ENCODE measurements at regions not wholly inside any gene's neighbourhood (a gene's known extent, or its start where the extent isn't known, plus 50 kb on each side); places are given as distances from the start of the nearest gene placed in this dataset.
"Not testable (repeated sequence)": the region's sequence is repeated elsewhere in the genome, so short reads cannot be mapped to it uniquely, and the experiment has no call there.

DNA sequence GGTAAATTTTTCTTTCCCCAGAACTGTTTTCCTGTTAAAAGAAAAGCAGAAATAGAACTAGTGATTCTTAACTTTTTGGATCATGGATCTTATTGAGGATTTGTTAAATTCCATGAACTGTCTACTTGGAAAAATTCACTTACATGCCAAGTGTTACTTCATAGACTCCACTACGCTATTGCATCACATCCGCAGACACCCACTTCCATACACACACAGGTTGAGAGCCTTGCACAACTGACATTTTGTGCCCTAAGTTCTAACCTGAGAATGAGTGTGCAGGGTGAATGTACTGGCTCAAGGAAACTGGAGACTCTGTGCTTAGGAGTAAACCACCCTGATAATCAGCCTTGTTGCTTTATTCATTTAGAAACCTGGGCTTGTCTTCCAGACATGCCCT is 250.5 kb upstream of the EDA2R start:
- Mint-ChIP-seq H3K4me3 (no peak overlapping the region), H3K9me3 (peaks cover 0 to 3% (median 0%) of the 10 kb centered on the region in 9 donors), H3K27ac (no peak overlapping the region), H3K4me1 (no peaks in the 10 kb centered on the region), H3K36me3 (no peaks in the 10 kb centered on the region), H3K27me3 (no peaks in the 10 kb centered on the region)
- POLR2A ChIA-PET = no interaction called here
- ATAC-seq = no peak
- DNase-seq = no peak

- peaks cover 0 to 4% (median 0%) of the 10 kb centered on the region in 5 donors for H3K27me3 Mint-ChIP-seq
- H3K27ac Mint-ChIP-seq = no peak overlapping the region
- no peaks in the 10 kb centered on the region for H3K4me1 Mint-ChIP-seq
- peaks cover 0 to 2% (median 0%) of the 10 kb centered on the region in 9 donors for H3K9me3 Mint-ChIP-seq
- POLR2A ChIA-PET = no interaction called here
- H3K36me3 Mint-ChIP-seq = no peaks in the 10 kb centered on the region
- no peak overlapping the region for H3K4me3 Mint-ChIP-seq
- DNase-seq = no peak
- ATAC-seq = no peak
These were observed 243.2 kb upstream of the EDA2R start for GRCh38 chrX:66882101-66882500.

GRCh38 chrX:66876776-66877175 is 237.9 kb upstream of the EDA2R start:
- no peak overlapping the region for H3K27ac Mint-ChIP-seq
- no peak for ATAC-seq
- peaks cover 0 to 4% (median 0%) of the 10 kb centered on the region in 9 donors for H3K9me3 Mint-ChIP-seq
- POLR2A ChIA-PET = no interaction called here
- H3K4me3 Mint-ChIP-seq = no peak overlapping the region
- no peaks in the 10 kb centered on the region for H3K36me3 Mint-ChIP-seq
- H3K27me3 Mint-ChIP-seq = peaks cover 0 to 4% (median 0%) of the 10 kb centered on the region in 5 donors
- no peaks in the 10 kb centered on the region for H3K4me1 Mint-ChIP-seq
- DNase-seq = no peak

DNA sequence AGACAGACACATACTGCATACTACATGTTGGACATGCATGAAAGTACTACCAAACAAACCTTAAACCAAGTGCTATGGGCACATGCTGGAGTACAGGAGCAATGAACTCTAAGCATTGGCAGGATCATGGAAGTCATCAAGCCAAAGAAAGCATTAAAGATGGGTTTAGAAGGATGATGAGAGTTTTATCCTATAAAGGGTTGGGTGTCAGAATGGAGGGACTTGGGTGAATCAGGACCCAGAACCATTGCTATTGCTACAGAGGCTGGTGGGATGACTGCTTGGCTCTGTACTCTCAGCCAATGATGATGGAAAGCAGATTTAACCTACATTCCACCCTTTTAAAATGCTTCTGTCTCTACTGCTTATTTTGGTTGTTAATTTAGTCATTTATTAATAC is 233.9 kb upstream of the EDA2R start:
- Mint-ChIP-seq H3K4me1 (no peaks in the 10 kb centered on the region), H3K27me3 (peaks cover 0 to 4% (median 0%) of the 10 kb centered on the region in 5 donors), H3K27ac (no peak overlapping the region), H3K36me3 (no peaks in the 10 kb centered on the region), H3K4me3 (no peak overlapping the region), H3K9me3 (peaks cover 0 to 4% (median 0%) of the 10 kb centered on the region in 9 donors)
- no peak for ATAC-seq
- DNase-seq = no peak
- POLR2A ChIA-PET = no interaction called here

- Mint-ChIP-seq H3K4me3 (no peak overlapping the region), H3K27me3 (peaks cover 0 to 3% (median 0%) of the 10 kb centered on the region in 5 donors), H3K27ac (no peak overlapping the region), H3K9me3 (peaks cover 0 to 18% (median 4%) of the 10 kb centered on the region in 9 donors), H3K4me1 (no peaks in the 10 kb centered on the region), H3K36me3 (no peaks in the 10 kb centered on the region)
- DNase-seq (no peak), ATAC-seq (no peak)
- POLR2A ChIA-PET = no interaction called here
These were observed 224.8 kb upstream of the EDA2R start for GRCh38 chrX:66863721-66864120.

- POLR2A ChIA-PET = no interaction called here
These were observed 194.5 kb upstream of the EDA2R start for GRCh38 chrX:66833426-66833825.

DNA sequence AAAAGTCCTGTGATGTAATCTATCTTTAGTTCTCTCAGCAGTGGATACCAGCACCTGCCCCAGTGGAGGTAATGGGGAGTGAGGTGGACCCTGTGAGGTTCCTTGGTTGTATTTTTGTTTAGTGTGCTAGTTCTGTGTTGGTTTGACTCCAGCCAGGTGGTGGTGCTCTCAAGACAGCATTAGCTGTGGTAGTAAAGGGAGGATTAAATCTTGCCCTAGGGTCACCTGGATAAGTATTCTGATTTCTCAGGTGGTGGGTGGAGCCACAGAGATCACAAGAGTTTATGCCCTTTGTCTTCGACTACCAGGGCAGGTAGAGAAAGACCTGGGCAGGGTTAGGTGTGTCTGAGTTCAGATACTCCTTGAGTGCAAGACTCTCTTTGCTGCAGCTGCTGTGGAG is 176.3 kb upstream of the EDA2R start:
- H3K36me3 Mint-ChIP-seq = peaks cover 0 to 13% (median 0%) of the 10 kb centered on the region in 3 donors
- no peak for ATAC-seq
- H3K4me3 Mint-ChIP-seq = no peak overlapping the region
- no peak for DNase-seq
- H3K4me1 Mint-ChIP-seq = no peaks in the 10 kb centered on the region
- H3K27ac Mint-ChIP-seq = no peak overlapping the region
- H3K27me3 Mint-ChIP-seq = peaks cover 0 to 3% (median 0%) of the 10 kb centered on the region in 5 donors
- H3K9me3 Mint-ChIP-seq = peaks cover 0 to 28% (median 13%) of the 10 kb centered on the region in 9 donors
- POLR2A ChIA-PET = no interaction called here

More at GRCh38 chrX:66833426-66833825, 194.5 kb upstream of the EDA2R start:
- H3K27me3 Mint-ChIP-seq = peaks cover 0 to 3% (median 0%) of the 10 kb centered on the region in 5 donors
- no peak for ATAC-seq
- no peak overlapping the region for H3K27ac Mint-ChIP-seq
- no peaks in the 10 kb centered on the region for H3K36me3 Mint-ChIP-seq
- H3K4me1 Mint-ChIP-seq = no peaks in the 10 kb centered on the region
- H3K9me3 Mint-ChIP-seq = peaks cover 0 to 27% (median 4%) of the 10 kb centered on the region in 9 donors
- H3K4me3 Mint-ChIP-seq = no peak overlapping the region
- no peak for DNase-seq

DNA sequence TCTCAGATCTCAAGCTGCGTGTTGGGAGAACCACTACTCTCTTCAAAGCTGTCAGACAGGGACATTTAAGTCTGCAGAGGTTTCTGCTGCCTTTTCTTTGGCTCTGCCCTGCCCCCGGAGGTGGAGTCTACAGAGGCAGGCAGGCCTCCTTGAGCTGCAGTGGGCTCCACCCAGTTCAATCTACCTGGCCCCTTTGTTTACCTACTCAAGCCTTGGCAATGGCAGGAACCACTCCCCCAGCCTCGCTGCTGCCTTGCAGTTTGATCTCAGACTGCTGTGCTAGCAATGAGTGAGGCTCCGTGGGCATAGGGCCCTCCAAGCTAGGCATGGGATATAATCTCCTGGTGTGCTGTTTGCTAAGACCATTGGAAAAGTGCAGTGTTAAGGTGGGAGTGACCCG is 155.6 kb upstream of the EDA2R start:
- peaks cover 0 to 17% (median 4%) of the 10 kb centered on the region in 5 donors for H3K27me3 Mint-ChIP-seq
- peaks cover 0 to 11% (median 0%) of the 10 kb centered on the region in 3 donors for H3K36me3 Mint-ChIP-seq
- not testable (repeated sequence) for H3K27ac Mint-ChIP-seq

DNA sequence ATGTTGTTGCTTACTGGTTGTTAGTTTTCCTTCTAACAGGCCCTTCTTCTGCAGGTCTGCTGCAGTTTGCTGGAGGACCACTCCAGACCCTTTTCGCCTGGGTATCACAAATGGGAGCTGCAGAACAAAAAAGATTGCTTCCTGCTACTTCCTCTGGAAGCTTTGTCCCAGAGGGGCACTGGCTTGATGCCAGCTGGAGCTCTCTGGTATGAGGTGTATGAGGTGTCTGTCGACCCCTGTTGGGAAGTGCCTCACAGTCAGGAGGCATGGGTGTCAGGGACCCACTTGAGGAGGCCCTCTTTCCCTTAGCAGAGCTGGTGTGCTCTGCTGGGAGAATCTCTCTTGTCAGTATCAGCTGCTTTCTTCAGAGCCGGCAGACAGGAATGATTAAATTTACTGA is 127.4 kb upstream of the EDA2R start:
- Mint-ChIP-seq H3K4me1 (no peaks in the 10 kb centered on the region), H3K4me3 (no peak overlapping the region), H3K27ac (no peak overlapping the region), H3K9me3 (peaks cover 0 to 7% (median 0%) of the 10 kb centered on the region in 9 donors), H3K36me3 (no peaks in the 10 kb centered on the region), H3K27me3 (peaks cover 0 to 4% (median 0%) of the 10 kb centered on the region in 5 donors)
- POLR2A ChIA-PET = no interaction called here
- ATAC-seq (no peak), DNase-seq (no peak)

More for the DNA sequence above, 155.6 kb upstream of the EDA2R start:
- POLR2A ChIA-PET, H3K4me1 Mint-ChIP-seq, ATAC-seq, H3K4me3 Mint-ChIP-seq, DNase-seq: not testable (repeated sequence)
- H3K9me3 Mint-ChIP-seq = peaks cover 0 to 27% (median 16%) of the 10 kb centered on the region in 9 donors

DNA sequence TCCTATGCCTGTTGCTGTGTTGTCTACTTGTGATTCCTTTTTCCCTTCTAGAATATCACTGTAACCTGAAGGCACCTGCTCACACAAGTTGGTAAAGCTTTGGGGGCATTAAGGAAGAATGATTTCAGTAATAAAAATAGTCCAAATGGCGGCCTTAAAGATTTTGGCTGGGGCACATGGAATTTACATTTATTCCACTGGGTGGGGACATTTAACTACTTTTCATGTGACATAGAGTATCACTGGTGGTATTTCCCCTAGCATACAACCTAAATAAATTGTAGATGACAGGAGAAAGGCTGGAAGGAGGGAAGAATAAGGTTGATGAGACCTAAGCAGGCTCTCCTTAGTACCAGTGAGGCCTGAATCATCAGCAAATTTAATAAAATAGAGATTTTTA is 121.8 kb upstream of the EDA2R start:
- Mint-ChIP-seq H3K9me3 (peaks cover 0 to 7% (median 0%) of the 10 kb centered on the region in 9 donors), H3K4me1 (no peaks in the 10 kb centered on the region), H3K27me3 (peaks cover 0 to 1% (median 0%) of the 10 kb centered on the region in 5 donors), H3K36me3 (no peaks in the 10 kb centered on the region), H3K27ac (no peak overlapping the region), H3K4me3 (no peak overlapping the region)
- ATAC-seq = no peak
- POLR2A ChIA-PET = no interaction called here
- DNase-seq = no peak

DNA sequence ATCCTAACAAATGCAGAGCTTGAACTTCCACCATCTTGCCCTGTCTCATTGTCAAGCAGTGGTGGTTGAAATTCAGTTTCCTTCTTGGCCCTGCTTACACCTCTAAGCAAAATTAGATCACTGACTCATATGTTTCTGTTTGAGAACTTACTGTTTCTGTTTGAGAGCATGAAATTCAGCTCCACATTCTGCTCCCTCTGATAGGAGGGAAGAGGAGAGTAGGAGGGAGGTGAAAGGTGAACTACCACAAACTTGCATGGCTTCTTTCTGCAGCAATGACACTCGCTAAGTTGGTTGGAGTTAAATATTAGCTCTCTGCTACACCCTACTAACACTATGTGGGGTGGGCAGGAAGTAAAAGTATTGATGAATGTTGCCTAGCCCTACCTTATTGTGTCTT is 117.8 kb upstream of the EDA2R start:
- H3K36me3 Mint-ChIP-seq = no peaks in the 10 kb centered on the region

GRCh38 chrX:66751136-66751782 is 112.4 kb upstream of the EDA2R start:
- Mint-ChIP-seq H3K27me3 (peaks cover 0 to 3% (median 0%) of the 10 kb centered on the region in 5 donors), H3K4me1 (no peaks in the 10 kb centered on the region), H3K27ac (no peak overlapping the region), H3K4me3 (no peak overlapping the region), H3K36me3 (peaks cover 0 to 4% (median 0%) of the 10 kb centered on the region in 3 donors), H3K9me3 (peaks cover 0 to 6% (median under 1%) of the 10 kb centered on the region in 9 donors)
- POLR2A ChIA-PET = no interaction called here
- ATAC-seq (no peak), DNase-seq (no peak)

More for the DNA sequence above, 117.8 kb upstream of the EDA2R start:
- ATAC-seq (no peak), DNase-seq (no peak)
- POLR2A ChIA-PET = no interaction called here
- H3K4me1 Mint-ChIP-seq = no peaks in the 10 kb centered on the region
- H3K9me3 Mint-ChIP-seq = peaks cover 0 to 2% (median 0%) of the 10 kb centered on the region in 9 donors
- H3K4me3 Mint-ChIP-seq = no peak overlapping the region
- H3K27ac Mint-ChIP-seq = no peak overlapping the region
- peaks cover 0 to 3% (median 0%) of the 10 kb centered on the region in 5 donors for H3K27me3 Mint-ChIP-seq

DNA sequence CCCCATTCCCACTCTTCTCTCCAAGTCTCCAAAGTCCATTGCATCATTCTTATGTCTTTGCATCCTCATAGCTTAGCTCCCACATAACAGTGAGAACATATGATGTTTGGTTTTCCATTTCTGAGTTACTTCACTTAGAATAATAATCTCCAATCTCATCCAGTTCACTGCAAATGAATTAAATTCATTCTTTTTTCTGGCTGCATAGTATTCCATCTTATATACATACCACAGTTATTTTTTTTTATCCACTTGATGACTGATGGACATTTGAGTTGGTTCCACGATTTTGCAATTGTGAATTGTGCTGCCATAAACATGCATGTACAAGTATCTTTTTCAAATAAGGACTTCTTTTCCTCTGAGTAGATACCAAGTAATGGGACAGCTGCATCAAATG is 105.6 kb upstream of the EDA2R start:
- H3K27me3 Mint-ChIP-seq, H3K4me3 Mint-ChIP-seq, POLR2A ChIA-PET, ATAC-seq, H3K4me1 Mint-ChIP-seq, H3K27ac Mint-ChIP-seq, DNase-seq: not testable (repeated sequence)
- Mint-ChIP-seq H3K9me3 (peaks cover 0 to 29% (median 18%) of the 10 kb centered on the region in 9 donors), H3K36me3 (peaks cover 0 to 21% (median 2%) of the 10 kb centered on the region in 3 donors)

DNA sequence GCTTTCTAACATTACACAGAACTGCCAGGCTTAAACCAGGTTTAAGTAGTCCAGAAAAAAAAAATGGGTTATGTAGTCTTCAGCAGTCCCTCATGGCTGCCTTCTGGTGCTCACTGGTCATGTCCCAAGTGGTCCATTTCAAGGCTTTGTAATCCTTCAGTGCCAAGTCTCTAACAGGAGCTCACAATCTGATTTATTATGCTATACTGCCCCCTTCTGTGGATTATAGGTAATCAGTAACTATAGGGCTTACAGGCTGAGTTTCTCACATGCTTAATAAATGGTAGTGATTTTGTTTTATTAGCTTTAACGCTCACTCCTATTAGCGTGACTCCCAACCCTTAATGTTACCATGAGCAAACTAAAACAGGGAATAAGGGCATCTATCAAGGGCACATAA is 92.5 kb upstream of the EDA2R start:
- Mint-ChIP-seq H3K4me1 (peaks cover 0 to 3% (median under 1%) of the 10 kb centered on the region in 4 donors), H3K4me3 (no peak overlapping the region), H3K27ac (no peak overlapping the region), H3K27me3 (no peaks in the 10 kb centered on the region), H3K36me3 (no peaks in the 10 kb centered on the region), H3K9me3 (no peaks in the 10 kb centered on the region)
- peak in 1 of 2 donors; percentile 41 for ATAC-seq
- peak in 3 of 10 donors; percentile 11 to 31 (median 23) for DNase-seq
- POLR2A ChIA-PET = no interaction called here

Data from naive thymus-derived CD8-positive, alpha-beta T cell (primary cell).